A549 (cell line): ENCODE measurements at regions not wholly inside any gene's neighbourhood (a gene's known extent, or its start where the extent isn't known, plus 50 kb on each side); places are given as distances from the start of the nearest gene placed in this dataset.
A peak's percentile ranks its signal among the peaks of the same experiment; 100 is the strongest.
"Not testable (repeated sequence)": the region's sequence is repeated elsewhere in the genome, so short reads cannot be mapped to it uniquely, and the experiment has no call there.

Source experiments
- ATAC-seq, 2 experiments: fragments of 200-7000 bp in 1 of 2; fragments of >200 bp in 1 of 2; cut with Nextera tagmentation in 1 of 2; cut with Tn5 transposase in 1 of 2; 3 replicates each; pipeline versions ENCODE4 v1.8.0 to v1.9.1; 2018 to 2020; ENCODE audit warnings: mild to moderate bottlenecking in 1 of 2, moderate library complexity in 1 of 2
- CTCF ChIA-PET: fragments of 300-600 bp; sonication (Branson Sonifier 250); formaldehyde crosslinking; extraction: SDS; loops from one replicate; lab custom pipeline; 2021; ENCODE audit warnings: antibody characterized with exemption, inconsistent platforms; lab: Yijun Ruan, JAX
- POLR2A ChIA-PET: fragments of 350-600 bp; formaldehyde crosslinking; extraction: SDS; loops from one replicate; lab custom pipeline; 2021; ENCODE audit warnings: antibody characterized with exemption, inconsistent platforms; lab: Yijun Ruan, JAX
- DNase-seq, 2 experiments: peaks; one replicate each; pipeline versions ENCODE4 v3.0.0 to v3.0.0-alpha.2; 2011 to 2016; ENCODE audit warnings: low read depth in 1 of 2, low spot score in 1 of 2
- FAIRE-seq: peaks from 2 replicates; lab custom pipeline; 2011; peaks lifted over from hg19 to GRCh38; lab: Jason Lieb, UNC
- H3K27ac ChIP-seq, 2 experiments: fragments of >200 bp; sonication (Bioruptor Twin); formaldehyde crosslinking; 3 replicates each; pipeline ENCODE4 v1.5.1; 2016 to 2017
- H3K4me1 ChIP-seq: fragments of >200 bp; sonication (Bioruptor Twin); formaldehyde crosslinking; 3 replicates; pipeline ENCODE4 v1.6.1; 2016
- H3K4me2 ChIP-seq: fragments of >200 bp; sonication (Bioruptor Twin); formaldehyde crosslinking; 3 replicates; pipeline ENCODE4 v1.6.1; 2016
- H3K4me3 ChIP-seq: fragments of >200 bp; sonication (Bioruptor Twin); formaldehyde crosslinking; 3 replicates; pipeline ENCODE4 v1.5.1; 2016
- H3K9me3 ChIP-seq: fragments of >200 bp; sonication (Bioruptor Twin); formaldehyde crosslinking; 3 replicates; pipeline ENCODE4 v1.6.1; 2016
- CBX2 ChIP-seq: fragments of 200-600 bp; sonication (generic); IDR thresholded peaks from 2 replicates; pipeline ENCODE4 v1.6.1; 2016; ENCODE audit warnings: low read depth, mild to moderate bottlenecking, borderline replicate concordance
- CTCF ChIP-seq: fragments of >200 bp; sonication (Bioruptor Twin); formaldehyde crosslinking; IDR thresholded peaks from 3 replicates; pipeline ENCODE4 v1.5.1; 2016
- EHF ChIP-seq: fragments of 250-450 bp; sonication (Bioruptor Pico); IDR thresholded peaks from 2 replicates; pipeline ENCODE4 v1.5.0; 2020; ENCODE audit warnings: mild to moderate bottlenecking
- EHMT2 ChIP-seq: fragments of 200-600 bp; sonication (generic); IDR thresholded peaks from 2 replicates; pipeline ENCODE4 v1.6.1; 2016; ENCODE audit warnings: antibody characterized with exemption, low read depth, mild to moderate bottlenecking, moderate library complexity
- FOSB ChIP-seq: fragments of 250-450 bp; sonication (Bioruptor Pico); IDR thresholded peaks from 2 replicates; pipeline ENCODE4 v1.5.0; 2020; ENCODE audit warnings: mild to moderate bottlenecking, moderate library complexity
- HMGXB4 ChIP-seq: fragments of 250-450 bp; sonication (Bioruptor Pico); IDR thresholded peaks from 2 replicates; pipeline ENCODE4 v1.5.0; 2021; ENCODE audit warnings: mild to moderate bottlenecking, moderate library complexity, borderline replicate concordance
- HOXA7 ChIP-seq: fragments of 250-450 bp; sonication (Bioruptor Pico); IDR thresholded peaks from 2 replicates; pipeline ENCODE4 v1.5.0; 2020; ENCODE audit warnings: mild to moderate bottlenecking, moderate library complexity
- JUN ChIP-seq, 2 experiments: fragments of >200 bp; sonication (Bioruptor Twin); formaldehyde crosslinking; IDR thresholded peaks; 2 replicates in 1 of 2; 3 replicates in 1 of 2; pipeline ENCODE4 v1.6.1; 2016 to 2017
- KDM5A ChIP-seq: fragments of 200-600 bp; sonication (generic); IDR thresholded peaks from 2 replicates; pipeline ENCODE4 v1.6.1; 2016; ENCODE audit warnings: antibody characterized with exemption, mild to moderate bottlenecking
- MAZ ChIP-seq: fragments of 150-350 bp; IDR thresholded peaks from 2 replicates; pipeline ENCODE4 v1.6.1; 2014; ENCODE audit warnings: antibody characterized with exemption, low read depth, low read length, borderline replicate concordance
- NR3C1 ChIP-seq: fragments of >200 bp; sonication (Bioruptor Twin); formaldehyde crosslinking; IDR thresholded peaks from 3 replicates; pipeline ENCODE4 v1.6.1; 2017
- POLR2A ChIP-seq: IDR thresholded peaks from 2 replicates; pipeline ENCODE4 v1.6.1; 2012; ENCODE audit warnings: mild to moderate bottlenecking, low read length
- RAD21 ChIP-seq, 2 experiments: fragments of >200 bp in 1 of 2; sonication (Bioruptor Twin) in 1 of 2; formaldehyde crosslinking in 1 of 2; IDR thresholded peaks in 1 of 2; conservative IDR thresholded peaks in 1 of 2; 2 replicates in 1 of 2; 3 replicates in 1 of 2; pipeline ENCODE4 v1.6.1; 2012 to 2018; ENCODE audit warnings: inconsistent platforms in 1 of 2
- RNF2 ChIP-seq: fragments of 200-600 bp; sonication (generic); IDR thresholded peaks from 2 replicates; pipeline ENCODE4 v1.6.1; 2016; ENCODE audit warnings: low read depth, mild to moderate bottlenecking, antibody characterized with exemption, moderate library complexity, borderline replicate concordance
- TP53 ChIP-seq: fragments of 250-450 bp; sonication (Bioruptor Pico); IDR thresholded peaks from 2 replicates; pipeline ENCODE4 v1.5.0; 2021; ENCODE audit warnings: mild to moderate bottlenecking, moderate library complexity
- ZC3H11A ChIP-seq: fragments of 450-650 bp; IDR thresholded peaks from 2 replicates; pipeline ENCODE4 v1.6.1; 2014; ENCODE audit warnings: antibody characterized with exemption, mild to moderate bottlenecking
- ZFP36 ChIP-seq: fragments of 450-650 bp; IDR thresholded peaks from 2 replicates; pipeline ENCODE4 v1.6.1; 2014; ENCODE audit warnings: borderline replicate concordance; ENCODE audit not compliant: partially characterized antibody
- ZSCAN20 ChIP-seq: fragments of 250-450 bp; sonication (Bioruptor Pico); IDR thresholded peaks from 2 replicates; pipeline ENCODE4 v1.8.0; 2022; ENCODE audit warnings: mild to moderate bottlenecking, moderate library complexity
- WGBS: methylation state at CpG from one replicate; pipeline ENCODE4 v1.1.6; 2017; ENCODE audit errors: missing lambda C conversion rate; 5-methylcytosine and 5-hydroxymethylcytosine counted together
- TF ChIP-seq, protein P1 (sequence below): fragments of 250-450 bp; sonication (Bioruptor Pico); IDR thresholded peaks from 2 replicates; pipeline ENCODE4 v1.5.0; 2020; ENCODE audit warnings: low read depth, mild to moderate bottlenecking, moderate library complexity
- TF ChIP-seq, protein P2 (sequence below): fragments of 150-350 bp; IDR thresholded peaks from 2 replicates; pipeline ENCODE4 v1.6.1; 2014; ENCODE audit warnings: low read depth, mild to moderate bottlenecking, low read length

DNA sequence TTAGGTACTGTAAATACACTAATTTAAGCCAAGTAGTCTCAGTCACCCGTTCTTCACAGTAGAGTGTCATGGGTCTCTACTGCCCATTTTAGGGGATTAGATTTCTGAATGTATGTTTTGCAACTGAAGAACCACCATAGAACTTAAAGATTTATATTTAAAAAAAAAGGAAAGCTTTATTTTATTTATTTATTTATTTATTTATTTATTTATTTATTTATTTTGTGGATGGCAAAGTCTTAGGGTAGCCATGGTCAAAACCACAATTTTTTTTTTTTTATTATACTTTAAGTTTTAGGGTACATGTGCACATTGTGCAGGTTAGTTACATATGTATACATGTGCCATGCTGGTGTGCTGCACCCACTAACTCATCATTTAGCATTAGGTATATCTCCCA lies 960.4 kb upstream of the COX7C start:
- 5% methylated on average over 1 of the region's 1 CpG for WGBS
- not testable (repeated sequence) for FAIRE-seq

DNA sequence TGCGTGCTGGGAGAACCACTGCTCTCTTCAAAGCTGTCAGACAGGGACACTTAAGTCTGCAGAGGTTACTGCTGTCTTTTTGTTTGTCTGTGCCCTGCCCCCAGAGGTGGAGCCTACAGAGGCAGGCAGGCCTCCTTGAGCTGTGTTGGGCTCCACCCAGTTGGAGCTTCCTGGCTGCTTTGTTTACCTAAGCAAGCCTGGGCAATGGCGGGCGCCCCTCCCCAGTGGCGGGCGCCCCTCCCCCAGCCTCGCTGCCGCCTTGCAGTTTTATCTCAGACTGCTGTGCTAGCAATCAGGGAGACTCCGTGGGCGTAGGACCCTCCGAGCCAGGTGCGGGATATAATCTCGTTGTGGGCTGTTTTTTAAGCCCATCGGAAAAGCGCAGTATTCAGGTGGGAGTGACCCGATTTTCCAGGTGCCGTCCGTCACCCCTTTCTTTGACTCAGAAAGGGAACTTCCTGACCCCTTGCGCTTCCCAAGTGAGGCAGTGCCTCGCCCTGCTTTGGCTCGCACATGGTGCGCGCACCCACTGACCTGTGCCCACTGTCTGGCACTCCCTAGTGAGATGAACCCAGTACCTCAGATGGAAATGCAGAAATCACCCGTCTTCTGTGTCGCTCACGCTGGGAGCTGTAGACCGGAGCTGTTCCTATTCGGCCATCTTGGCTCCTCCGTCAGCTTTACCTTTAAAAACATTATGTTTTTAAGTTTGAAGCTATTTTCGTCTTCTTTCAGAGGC lies 954.6 kb upstream of the COX7C start:
- H3K27ac ChIP-seq, H3K4me1 ChIP-seq, H3K4me2 ChIP-seq, FAIRE-seq, ATAC-seq, H3K9me3 ChIP-seq, H3K4me3 ChIP-seq, CTCF ChIA-PET, POLR2A ChIA-PET, DNase-seq: not testable (repeated sequence)
- WGBS: 50% methylated on average over 14 of the region's 29 CpGs

More for the DNA sequence above, 960.4 kb upstream of the COX7C start:
- H3K4me3 ChIP-seq, H3K4me2 ChIP-seq, H3K27ac ChIP-seq, DNase-seq, H3K4me1 ChIP-seq, CTCF ChIA-PET, POLR2A ChIA-PET, H3K9me3 ChIP-seq, ATAC-seq: not testable (repeated sequence)
- TF ChIP-seq ZC3H11A: peak; percentile 18; the same call in 1 of the 2 replicates

- POLR2A ChIA-PET: no interaction called here
- no peak overlapping the region for H3K27ac ChIP-seq
- CTCF ChIA-PET: no interaction called here
- no peak overlapping the region for H3K4me3 ChIP-seq
- no peak for TF ChIP-seq FOSB
- TF ChIP-seq EHF (CRISPR knock-in tag): no peak
- TF ChIP-seq RAD21 (conservative IDR thresholded peaks at IDR 0.05 in 1 of 2, IDR thresholded peaks at IDR 0.05 in 1 of 2): no peak
- no peak for TF ChIP-seq NR3C1
- TF ChIP-seq ZFP36: no peak
- TF ChIP-seq KDM5A: no peak
- TF ChIP-seq, protein P1, sequence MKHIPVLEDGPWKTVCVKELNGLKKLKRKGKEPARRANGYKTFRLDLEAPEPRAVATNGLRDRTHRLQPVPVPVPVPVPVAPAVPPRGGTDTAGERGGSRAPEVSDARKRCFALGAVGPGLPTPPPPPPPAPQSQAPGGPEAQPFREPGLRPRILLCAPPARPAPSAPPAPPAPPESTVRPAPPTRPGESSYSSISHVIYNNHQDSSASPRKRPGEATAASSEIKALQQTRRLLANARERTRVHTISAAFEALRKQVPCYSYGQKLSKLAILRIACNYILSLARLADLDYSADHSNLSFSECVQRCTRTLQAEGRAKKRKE (CRISPR knock-in tag): no peak
- TF ChIP-seq, protein P2, sequence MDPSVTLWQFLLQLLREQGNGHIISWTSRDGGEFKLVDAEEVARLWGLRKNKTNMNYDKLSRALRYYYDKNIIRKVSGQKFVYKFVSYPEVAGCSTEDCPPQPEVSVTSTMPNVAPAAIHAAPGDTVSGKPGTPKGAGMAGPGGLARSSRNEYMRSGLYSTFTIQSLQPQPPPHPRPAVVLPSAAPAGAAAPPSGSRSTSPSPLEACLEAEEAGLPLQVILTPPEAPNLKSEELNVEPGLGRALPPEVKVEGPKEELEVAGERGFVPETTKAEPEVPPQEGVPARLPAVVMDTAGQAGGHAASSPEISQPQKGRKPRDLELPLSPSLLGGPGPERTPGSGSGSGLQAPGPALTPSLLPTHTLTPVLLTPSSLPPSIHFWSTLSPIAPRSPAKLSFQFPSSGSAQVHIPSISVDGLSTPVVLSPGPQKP: no peak
- no peak for TF ChIP-seq CBX2
- no peak for TF ChIP-seq MAZ
- TF ChIP-seq EHMT2: no peak
- no peak for TF ChIP-seq CTCF
- TF ChIP-seq HOXA7 (CRISPR knock-in tag): no peak
- TF ChIP-seq ZSCAN20 (CRISPR knock-in tag): no peak
- TF ChIP-seq JUN (IDR thresholded peaks at IDR 0.05): no peak
- no peak for TF ChIP-seq RNF2
- no peak for TF ChIP-seq HMGXB4 (CRISPR knock-in tag)
- no peak for TF ChIP-seq TP53 (CRISPR knock-in tag)
- no peak for TF ChIP-seq POLR2A
- no peak for ATAC-seq
- no peaks in the 10 kb centered on the region for H3K9me3 ChIP-seq
- DNase-seq: no peak
- WGBS: 11% methylated on average over 2 of the region's 2 CpGs
- FAIRE-seq: no peak
- H3K4me1 ChIP-seq: no peaks in the 10 kb centered on the region
- no peak overlapping the region for H3K4me2 ChIP-seq
These were observed 954.1 kb upstream of the COX7C start for GRCh38 chr5:85663708-85664031.
